CD4-positive, alpha-beta T cell treated with Interleukin-17A for 1 hour (primary cell): ENCODE measurements at regions not wholly inside any gene's neighbourhood (a gene's known extent, or its start where the extent isn't known, plus 50 kb on each side); places are given as distances from the start of the nearest gene placed in this dataset.

Experiments
- DNase-seq: peaks from one replicate; pipeline ENCODE4 v3.0.0-alpha.2; 2020

DNA sequence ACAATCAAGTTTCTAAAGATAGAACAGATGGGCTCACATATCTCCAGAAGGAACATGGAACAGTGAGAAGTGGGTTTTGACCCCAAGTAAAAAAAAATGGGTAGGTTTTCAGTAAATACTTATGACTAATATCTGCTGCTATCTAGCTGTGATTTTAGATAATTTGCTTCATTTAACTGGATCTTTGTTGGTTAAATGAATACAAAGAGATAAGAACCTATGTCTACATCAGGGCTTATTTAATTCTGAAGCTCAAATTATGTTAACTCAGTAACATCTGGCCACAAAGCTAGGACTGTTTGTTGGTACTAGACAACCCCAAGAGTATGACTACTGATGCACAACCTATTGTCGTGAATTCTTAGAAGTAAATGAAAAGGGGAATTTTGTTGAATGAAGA, 144.4 kb upstream of the SESN3 start:
- no peak for DNase-seq

DNA sequence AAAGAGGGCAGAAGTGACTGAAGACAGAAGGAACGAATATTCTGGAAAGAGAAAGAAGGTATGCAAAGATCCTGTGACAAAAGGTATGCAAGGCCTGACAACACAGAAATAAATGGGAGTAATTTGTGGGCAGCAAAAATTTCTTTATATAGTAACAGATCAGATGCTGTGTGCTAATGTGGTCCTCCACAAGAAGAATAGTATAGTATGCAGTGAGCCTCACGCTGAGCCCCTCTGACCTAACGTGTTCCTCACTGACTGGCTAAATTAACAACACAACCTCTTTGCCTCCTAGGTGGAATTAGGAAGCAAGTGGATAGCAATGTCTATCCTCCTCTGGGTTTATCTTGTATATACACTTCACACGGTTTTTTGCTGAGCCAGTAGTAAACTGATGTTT, 143.1 kb upstream of the SESN3 start:
- DNase-seq, result no peak

DNA sequence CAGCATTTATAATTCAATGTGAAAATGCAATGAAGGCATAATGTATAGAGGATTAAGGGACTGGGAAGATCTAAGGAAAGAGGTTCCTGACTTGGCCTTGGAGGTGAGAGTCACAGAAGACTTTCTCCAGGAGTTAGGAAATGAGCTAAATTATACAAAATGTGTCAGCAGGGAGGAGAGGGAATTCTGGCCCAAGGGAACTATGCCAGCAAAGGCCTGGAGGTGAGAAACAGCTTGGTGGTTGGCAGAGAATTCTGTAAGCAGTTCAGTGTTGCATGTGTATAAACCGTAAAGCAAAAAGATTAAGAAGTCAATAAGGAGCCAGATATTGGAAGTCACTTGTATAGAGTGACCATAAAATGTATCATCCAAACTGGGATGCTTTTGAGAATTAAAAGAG, 142.2 kb upstream of the SESN3 start:
- DNase-seq, result no peak

DNA sequence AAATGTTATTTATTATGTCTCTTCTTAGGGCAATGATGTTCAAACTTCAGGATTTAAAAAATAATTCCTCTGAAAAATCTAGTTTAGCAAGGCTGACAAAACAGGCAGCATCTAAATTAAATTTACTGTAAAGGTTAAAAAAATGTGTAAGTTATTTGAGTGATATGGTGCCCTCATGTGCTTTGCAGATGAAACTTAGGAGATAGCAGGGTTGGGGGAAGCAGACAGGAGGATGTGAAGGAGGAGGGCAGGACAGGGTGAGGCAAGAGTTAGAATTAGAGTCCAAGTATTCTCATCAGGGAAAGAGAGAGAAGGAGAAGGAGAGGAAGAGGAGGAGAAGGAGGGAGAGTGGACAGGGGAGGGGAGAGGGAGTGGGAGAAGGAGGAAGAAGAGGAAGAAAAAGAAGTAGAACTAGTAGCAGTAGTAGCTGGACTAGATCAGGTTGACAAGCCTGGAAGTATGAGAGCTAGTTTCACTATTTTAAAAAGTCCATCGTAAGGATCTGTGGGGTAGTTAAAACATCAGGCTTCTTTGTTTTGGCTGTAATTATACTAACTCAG, 141.2 kb upstream of the SESN3 start:
- no peak for DNase-seq

DNA sequence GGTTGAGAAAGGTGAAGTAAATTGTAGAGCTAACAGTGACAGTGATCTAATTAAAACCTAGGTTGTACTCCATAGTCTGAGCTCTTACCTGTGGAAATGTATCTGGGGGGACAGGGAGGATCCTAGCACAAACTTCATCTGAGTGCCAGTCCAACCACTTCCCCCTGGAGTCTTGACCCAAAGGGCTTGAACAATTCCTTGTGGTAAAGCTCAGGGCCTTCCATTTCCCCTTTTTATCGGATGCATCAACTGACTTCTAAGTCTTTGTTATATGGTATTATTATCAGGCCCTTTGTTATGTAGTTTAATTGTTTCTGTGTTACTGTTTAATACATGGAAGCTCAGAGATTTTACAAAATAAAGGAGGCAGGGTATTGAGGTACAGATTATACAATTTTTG, 140.2 kb upstream of the SESN3 start:
- DNase-seq, result no peak

DNA sequence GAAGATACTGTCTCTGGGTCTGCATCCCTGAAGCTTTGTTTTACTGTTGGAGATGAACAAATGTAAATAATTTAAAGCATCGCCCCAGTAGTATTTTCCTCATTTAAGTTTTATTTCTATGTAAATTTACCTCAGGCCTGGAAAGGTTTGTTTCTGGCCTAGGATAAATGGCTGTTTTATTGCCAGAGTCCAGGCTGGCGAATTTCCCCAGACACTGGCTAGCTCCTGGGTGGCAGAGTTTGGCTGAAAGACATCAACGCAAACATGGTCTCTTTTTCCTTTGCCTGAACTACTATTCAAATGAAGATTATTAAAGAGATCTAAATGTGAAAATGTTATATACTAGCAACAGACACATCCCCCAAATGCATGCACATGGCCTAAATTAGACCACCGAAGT, 136.7 kb upstream of the SESN3 start:
- no peak for DNase-seq

DNA sequence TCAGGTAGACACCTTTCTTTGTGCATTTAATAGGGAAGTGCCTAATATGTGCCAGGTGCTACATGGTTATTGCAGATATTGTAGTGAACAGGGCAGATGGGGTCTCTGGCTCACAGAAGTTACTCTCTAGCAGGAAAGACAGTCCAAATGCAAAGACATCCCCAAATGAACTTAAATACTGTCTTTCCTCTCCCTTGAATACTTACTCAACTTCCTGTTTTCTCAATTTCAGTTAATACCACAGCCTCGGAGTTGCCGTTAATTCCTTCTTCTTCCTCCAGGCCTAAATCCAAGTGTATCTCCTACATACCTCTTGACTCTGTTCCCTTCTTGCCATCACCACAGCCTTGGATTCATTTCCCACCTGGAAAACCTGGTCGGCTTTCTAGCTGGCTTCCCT, 134.3 kb upstream of the SESN3 start:
- no peak for DNase-seq

DNA sequence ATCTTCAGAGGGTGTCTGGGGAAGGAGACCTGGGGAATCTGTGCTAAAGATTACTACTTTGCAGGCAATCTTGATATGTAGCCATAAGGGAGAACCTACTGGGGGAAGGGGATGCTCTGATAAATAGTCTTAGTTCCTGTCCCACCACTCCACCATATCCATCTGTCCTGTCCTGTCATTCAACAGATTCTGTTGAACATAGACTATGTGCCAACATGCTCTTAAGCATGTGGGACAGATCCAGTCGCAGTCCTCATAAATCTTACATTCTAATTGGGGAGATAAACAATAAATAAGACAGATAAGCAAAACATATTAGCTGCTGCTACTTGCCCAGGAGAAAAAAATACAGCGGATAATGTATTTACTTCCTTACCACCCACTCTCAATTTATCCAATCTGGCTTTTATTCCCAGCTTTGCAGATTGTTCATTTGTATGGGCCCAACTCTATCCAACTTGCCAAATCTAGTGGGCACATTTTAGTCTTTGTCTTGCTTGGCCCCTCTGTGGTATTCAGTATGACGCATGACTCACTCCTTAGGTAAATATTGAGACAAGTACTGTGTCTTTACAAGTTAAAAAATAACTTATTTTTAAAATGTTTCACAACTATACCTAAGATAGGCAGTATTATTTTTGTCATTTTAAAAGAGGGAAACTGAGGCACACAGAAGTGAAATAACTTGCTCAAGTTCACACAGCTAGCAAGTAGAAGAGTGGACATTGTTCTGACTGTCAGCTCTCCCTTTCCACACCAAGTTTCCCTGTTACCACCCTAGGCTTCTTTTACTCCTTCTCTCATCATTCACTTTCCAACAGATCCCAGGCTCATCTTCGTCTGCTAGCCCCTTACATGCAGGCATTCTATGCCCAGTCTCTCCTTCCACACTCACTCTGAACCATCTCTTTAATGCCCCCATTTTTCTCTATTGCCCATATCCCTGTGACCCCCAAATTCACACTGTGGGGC, 133.6 kb upstream of the SESN3 start:
- no peak for DNase-seq

DNA sequence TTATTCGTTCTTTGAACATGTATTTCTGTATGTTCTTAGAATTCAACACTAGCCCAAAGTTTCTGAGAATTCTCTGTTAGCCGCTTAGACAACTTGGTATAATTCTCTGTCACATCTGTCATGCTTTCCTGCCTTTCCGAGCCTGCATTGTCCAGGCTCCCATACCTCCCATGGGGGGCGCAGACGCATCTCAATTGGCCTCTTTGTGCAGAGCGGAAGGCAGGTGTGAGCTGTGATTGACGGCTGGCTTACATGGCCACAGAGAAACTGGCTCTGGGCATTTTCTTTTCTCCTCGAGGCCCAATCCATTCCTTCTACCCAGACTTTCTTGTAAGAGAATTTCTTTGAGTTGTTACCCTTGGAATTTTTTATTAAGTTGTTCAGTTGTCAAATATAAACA, 132.7 kb upstream of the SESN3 start:
- DNase-seq, result no peak

DNA sequence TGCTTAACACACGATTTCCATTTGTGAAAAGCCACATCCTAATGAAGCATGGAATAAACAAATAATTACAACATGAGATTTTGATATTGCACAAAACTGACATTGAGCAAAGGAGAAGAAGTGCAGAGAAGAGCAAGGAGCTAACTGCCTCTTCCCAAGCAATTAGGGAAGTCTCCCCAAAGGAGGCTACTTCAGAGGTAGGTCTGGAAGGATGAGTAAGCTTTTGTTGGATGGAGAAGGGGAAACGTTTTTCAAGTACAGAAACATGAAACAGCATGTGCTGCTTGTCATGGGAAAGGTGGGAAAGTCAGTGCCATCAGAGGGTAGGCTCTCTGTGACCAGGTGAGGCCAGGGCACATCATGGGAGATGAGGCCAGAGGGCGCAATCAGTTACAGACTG, 132.2 kb upstream of the SESN3 start:
- DNase-seq, result no peak

DNA sequence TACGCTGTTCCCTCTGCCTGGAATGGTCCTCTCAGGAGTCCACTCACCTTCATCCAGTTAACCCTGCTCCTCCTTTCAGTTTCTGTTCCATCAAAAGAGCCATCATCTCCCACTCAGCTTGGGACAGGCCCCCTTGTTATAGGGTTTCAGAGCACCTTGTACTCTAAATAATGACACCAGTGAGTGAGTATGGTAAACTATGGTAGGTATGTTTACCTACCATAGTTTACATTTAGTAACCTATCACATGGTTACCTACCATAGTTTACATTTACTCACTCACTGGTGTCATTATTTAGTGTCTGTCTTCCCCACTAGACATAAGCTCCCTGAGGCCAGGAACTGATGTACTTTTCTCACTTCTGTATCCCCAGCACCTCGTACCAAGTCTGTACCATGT, 130.2 kb upstream of the SESN3 start:
- no peak for DNase-seq

DNA sequence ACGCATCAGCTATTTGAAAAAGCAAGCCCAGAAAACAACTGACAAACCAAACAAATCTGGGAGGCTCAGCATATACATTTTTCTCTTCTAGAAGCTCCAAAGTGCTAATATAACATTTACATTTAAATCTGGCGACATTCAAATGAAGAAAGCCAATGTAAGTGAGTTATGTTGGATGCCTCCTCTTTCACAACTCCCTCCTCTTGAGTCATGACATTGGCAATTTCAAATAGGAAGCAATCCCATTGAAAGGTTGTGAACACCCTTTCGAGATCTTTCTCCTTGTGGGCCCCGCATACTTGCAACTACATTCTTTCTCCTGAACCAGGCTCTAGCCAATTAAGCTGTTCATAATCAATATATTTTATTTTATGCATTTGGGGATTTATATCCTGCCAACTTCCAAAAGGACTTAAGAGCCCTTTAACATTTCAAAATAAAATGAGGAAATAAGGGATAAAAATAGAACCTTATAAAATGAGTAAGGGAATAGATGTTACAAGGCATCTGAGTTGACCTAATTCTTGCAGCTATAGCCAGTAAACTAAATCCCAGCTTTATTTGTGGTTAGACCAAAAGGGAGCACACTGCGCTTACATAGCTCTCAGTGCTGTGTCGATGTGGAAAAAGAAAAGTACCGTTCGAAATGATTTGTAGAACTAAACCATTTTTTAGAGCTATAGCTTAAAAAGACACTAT, 129.5 kb upstream of the SESN3 start:
- no peak for DNase-seq

DNA sequence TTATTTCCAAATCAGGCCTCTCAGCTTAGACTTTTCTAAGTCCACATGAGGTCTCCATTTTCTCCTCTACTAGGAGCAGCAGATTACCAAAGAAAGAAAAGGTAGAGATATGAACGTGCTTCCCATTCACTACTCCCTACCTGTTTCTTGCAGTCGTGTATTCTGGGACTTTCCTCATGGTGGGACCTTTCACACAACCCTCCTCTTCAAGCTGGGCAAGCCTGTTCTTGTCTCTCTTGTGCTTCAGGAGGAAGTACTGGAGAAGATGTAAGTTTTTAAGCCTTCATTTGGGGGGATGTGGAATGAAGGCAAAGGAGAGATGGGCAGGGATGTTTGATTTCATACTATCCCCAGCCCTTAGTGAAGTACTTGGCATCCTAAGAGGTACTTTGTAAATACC, 128.8 kb upstream of the SESN3 start:
- DNase-seq, result no peak

DNA sequence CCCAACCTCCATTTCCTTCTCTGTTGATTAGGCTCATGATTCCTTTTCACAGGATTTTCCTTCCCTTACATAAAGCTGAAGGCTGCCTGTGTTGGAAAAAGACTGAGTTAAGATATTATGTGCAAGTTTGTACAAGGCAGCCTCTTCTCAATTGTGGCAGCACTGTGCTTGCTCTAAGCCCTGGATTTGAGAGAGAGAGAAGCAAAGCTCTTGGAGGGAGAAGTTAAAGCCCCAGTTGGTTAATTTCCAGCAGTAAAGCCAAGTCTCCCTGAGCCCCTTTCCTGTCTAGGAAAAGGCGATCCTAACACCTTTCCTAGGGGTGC, 128.3 kb upstream of the SESN3 start:
- no peak for DNase-seq

DNA sequence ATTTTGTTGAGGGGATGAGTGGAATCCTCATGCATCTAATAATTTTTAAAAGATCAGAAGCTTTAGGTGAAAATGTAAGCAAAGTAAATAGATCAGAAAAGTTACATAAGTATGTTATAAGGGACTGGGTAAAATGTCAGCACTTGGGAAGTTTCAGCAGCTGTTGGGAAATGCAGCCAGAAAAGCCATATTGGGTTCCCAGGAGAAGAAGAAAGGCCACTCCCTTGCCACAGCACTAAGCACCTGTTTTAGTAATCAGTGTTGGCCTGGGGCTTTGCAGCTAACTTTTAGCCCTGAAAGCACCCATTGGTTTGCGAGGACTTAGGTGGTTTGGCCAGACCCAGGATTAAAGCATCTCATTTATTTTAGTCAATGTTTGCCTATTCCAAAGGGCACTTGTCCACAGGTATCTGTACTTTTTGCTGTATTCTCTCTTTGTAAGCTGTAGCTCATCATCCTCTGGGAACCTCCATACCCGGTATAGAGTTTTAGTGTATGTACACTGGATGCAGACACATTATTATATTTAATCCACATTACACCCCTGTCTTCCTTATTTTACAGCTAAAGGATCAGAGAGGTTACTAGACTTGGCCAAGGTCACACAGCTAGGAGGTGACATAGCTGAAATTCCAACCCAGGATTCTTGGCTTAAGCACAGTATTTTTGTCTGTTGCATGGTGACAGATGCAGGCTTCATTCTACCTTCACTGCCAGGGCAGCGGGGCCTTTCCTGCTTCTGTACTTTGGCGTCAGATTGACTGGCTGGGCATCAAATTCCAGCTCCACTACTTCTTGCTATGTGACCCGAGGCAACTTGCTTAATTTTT, 127.7 kb upstream of the SESN3 start:
- DNase-seq, result no peak

DNA sequence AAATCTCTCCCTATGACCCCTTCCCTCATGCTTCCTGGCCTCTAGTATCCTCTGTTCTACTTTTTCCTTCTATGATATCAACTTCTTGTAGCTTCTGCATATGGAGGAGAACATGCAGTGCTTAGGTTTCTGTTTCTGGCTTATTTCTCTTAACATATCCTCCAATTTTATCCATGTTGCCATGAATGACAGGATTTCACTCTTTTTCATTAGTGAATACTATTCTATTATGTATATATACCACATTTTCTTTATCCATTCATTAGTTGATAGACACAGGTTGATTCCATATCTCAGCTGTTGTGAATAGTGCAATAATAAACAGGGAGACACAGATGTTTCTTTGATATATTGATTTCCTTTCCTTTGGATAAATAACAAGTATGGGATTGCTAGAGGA, 123.3 kb upstream of the SESN3 start:
- DNase-seq, result no peak

DNA sequence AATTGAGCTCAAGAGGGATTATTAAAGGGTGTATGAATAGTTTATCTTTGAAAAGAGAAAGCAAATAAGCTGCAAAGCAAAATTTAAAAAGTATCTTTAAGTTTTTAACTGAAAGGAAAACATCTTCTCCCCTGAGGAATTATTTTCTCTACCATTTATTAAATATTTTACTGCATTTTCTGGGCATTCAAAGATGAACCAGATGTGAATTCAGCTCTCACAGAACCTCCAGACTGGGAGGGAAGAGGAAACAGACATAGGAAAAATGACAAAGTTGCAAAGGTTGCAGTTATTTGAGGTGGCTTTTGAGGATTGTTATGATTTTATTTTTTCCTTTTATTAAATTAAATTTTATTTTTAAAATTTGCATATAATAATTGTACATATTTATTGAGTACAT, 122.7 kb upstream of the SESN3 start:
- DNase-seq, result no peak

DNA sequence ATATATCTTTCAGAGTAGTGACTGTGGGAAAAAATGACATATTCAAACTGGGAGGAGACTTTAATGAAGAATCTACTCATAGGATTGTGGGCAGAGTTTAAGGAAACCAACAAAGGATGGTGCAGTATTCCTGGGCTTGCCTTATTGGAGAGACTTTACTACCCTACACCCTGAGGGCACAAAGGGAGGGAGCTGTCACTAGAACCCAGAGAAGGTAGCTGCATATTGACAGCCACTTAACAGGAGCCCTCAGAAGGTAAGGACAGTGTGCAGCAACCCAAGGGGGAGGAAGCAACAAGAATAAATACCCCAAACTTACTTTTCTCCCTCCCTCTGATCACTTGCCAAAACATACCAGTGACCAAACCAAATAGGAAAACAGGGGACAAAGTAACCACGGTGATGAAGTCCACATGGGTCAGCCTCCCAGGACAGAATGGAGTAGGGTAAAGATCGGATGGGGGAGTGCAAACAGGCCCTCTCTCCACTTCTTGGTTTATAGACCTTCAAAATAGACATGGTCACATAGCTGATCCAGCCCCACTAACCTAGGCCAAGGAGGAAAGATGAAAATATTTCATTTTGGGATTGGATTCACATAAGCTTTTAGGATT, 121.8 kb upstream of the SESN3 start:
- no peak for DNase-seq

DNA sequence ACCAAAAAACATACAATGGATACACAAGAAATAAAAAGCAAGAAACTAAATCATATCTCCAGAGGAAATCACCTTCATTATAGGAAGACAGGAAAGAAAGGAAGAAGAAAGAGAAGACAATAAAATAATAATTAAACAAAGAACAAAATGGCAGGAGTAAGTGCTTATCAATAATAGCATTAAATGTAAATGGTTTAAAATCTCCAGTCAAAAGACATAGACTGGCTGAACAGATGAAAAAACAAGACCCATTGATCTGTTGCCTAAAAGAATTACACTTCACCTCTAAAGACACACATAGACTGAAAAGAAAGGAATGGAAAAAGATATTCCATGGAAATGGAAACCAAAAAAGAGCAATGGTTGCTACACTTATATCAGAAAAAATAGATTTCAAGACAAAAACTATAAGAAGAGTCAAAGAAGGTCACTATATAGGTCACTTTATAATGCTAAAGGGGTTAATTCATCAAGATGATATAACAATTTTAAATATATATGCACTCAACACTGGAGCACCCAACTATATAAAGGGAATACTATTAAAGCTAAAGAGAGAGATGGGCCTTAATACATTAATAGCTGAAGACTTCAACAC, 118.4 kb upstream of the SESN3 start:
- DNase-seq, result no peak

DNA sequence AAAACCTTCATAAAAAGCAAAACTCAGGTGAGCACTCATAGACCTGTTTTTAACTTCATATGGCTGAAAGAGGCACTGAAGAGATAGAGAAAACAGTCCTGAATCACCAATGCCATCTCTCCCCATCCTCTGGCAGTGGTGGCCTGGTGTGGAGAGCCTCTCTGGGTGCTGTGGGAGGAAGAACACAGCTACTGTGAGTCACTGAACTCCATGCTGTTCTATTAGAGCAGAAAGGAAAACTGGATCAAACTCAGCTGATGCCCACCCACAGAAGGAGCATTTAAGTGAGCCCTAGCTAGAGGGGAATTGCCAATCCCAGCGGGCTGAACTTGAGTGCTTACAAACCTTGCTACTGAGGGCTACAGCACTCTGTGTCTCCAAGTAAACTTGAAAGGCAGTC, 115.3 kb upstream of the SESN3 start:
- no peak for DNase-seq

DNA sequence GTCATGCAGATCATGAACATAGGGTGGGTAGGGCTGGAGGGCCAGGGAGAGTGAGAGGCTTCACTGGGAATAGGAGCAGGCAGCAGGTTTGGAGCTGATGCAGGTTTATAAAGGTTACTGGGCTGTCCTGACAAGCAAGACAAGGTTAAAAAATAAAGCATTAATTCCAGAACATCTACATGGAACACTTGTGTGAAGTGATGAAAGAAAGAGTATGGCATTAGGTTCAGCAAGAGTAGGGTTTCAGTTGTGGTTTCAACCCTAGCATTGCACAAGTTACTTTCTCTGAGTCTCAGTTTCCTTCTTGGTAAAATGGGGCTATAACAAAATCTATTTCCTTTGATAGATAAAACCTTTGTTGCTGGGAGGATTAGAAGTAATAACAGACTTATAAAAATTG, 114.6 kb upstream of the SESN3 start:
- DNase-seq, result no peak

DNA sequence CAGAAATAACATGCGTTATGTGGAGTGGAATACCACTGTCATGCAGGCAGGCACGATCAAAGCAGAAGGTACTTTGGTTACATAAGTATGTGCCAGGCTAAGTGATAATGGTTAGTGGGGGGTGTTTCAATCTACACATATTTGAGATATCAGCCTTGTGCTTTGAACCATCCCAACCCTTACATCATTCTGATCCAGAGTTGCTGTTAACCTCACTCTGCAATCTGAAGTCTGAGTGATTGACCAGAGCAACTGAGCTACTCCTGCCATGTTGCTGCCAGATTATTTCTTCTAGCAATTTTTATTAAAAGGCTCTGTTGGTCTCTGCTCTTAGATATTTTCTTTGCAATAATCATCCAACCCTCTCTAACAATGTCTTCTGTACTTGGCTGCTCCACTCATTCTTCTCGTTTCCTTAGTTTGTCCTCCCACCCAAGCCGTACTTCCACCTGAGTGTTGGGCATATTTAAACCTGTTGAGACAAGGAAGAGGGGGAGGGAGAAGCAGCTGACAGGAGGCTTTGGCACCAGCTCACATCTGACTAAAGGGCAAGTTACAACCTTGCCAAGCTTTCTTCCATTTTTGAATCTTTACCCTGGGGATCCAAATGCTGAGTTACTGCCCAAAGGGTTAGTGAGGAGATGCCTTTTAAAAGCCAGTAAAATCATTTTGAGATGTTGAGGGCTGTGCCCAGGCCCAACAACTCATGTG, 114.1 kb upstream of the SESN3 start:
- DNase-seq, result no peak
